ENCODE measurements at regions not wholly inside any gene's neighbourhood (a gene's known extent, or its start where the extent isn't known, plus 50 kb on each side); places are given as distances from the start of the nearest gene placed in this dataset.

DNA sequence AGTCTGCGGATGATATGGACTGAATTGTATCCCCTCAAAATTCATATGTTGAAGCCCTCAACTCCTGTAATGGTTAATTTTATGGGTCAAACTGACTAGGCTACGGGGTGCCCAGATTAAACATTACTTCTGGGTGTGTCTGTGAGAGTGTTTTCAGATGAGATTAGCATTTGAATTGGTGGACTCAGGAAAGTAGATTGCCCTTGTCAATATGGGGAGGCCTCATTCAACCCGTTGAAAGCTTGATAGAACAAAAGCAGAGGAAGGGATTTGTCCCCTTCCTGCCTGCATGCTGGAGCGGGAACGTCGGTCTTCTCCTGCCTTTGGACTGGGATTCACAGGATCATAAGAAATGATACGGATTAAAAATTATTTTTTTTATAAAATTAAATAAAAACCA is 84.5 kb downstream of the BBS10 start:
- TF ChIP-seq, protein P1, sequence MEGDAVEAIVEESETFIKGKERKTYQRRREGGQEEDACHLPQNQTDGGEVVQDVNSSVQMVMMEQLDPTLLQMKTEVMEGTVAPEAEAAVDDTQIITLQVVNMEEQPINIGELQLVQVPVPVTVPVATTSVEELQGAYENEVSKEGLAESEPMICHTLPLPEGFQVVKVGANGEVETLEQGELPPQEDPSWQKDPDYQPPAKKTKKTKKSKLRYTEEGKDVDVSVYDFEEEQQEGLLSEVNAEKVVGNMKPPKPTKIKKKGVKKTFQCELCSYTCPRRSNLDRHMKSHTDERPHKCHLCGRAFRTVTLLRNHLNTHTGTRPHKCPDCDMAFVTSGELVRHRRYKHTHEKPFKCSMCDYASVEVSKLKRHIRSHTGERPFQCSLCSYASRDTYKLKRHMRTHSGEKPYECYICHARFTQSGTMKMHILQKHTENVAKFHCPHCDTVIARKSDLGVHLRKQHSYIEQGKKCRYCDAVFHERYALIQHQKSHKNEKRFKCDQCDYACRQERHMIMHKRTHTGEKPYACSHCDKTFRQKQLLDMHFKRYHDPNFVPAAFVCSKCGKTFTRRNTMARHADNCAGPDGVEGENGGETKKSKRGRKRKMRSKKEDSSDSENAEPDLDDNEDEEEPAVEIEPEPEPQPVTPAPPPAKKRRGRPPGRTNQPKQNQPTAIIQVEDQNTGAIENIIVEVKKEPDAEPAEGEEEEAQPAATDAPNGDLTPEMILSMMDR (IDR thresholded peaks at IDR 0.05) = no peak

DNA sequence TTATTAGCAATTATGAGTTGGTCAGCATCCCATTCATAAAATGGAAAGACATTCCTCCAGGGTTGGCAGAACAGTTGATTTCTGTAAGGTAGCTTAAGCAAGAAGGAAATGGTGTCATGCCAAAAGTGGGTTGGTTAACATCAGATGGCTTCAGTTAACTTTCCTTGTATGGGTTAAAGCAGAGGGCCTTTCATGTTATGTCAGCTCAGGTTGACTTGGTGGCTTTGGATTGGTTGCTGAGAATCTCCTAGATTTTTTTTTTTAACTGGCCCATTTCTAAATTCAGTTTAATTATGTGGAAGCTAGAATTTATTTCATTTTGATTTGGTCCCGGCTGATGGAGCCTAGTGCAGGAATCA is 87.8 kb downstream of the BBS10 start:
- TF ChIP-seq, protein P1 (IDR thresholded peaks at IDR 0.05) = no peak

DNA sequence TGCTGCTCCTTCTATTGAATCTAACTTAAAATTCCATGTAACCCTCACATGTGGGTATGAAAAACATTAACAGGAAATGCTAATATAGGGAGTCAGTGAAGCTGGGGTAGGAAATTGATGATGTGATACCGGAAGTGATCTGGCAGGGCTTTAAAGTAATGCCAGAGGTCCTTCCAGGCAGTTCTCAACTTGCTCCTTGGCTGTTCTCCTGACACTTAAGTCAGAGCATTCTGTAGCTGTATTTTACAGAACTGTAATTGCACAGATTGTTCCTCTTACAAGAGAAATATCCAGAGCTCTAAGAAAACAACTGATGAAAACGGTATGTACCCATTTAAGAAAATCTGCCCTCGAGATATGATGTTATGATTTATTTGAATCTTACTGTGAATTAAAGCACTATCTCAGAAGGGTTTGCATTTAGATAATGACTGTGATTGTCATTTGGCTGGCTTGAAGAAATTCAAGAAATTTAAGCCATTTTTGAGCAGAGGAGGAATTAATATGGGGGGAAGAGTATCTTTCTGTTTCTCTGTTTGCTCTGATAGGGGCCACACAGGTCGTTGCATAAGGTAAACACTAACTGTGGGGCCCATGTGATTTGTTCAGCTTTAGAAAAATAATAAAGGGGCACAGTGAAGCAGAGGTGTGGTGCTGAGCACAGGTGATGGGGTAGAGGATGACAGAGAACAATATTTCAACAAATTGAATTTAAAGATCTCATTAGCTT is 88.4 kb downstream of the BBS10 start:
- TF ChIP-seq, protein P1 (IDR thresholded peaks at IDR 0.05) = no peak

DNA sequence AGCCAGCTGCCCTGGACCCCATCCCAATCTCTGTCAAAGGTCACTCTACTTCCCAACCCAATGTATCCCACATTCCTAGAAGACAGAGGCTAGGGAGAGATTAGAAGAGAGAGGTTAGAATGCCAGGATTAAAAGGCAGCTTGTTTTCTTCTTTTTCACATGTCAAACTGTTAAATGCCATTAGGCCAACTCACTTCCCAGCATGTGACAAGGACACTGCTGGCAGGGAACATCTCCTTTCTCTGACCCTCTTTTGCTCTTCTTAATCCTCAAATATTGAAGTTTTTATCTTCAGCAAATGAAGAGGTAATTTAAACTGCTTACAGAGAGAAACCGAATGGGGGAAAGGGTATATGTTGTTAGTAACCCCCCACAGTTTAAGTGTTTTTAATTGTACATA is 89.1 kb downstream of the BBS10 start:
- TF ChIP-seq, protein P1 (IDR thresholded peaks at IDR 0.05) = no peak

DNA sequence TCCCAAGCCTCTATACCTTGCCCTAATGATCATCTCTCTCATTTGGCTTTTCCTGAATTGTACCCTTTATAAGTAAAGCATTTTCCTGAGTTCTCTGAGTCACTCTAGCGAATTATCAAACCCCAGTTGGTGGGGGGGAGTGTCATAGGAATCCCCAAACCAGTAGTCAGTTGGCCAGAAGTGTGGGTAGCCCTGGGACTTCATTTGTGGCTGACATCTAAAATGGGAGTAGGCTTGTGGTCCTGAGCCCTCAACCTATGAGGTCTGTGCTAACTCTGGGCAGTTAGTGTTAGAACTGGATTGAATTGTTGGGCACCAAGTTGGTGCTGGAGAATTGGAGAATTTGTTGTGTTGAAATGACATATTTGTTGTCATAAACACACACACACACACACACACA is 91.3 kb downstream of the BBS10 start:
- TF ChIP-seq, protein P1 (IDR thresholded peaks at IDR 0.05) = no peak

- TF ChIP-seq, protein P1 (IDR thresholded peaks at IDR 0.05) = no peak
These were observed 91.9 kb downstream of the BBS10 start for GRCh38 chr12:76256321-76256720.

DNA sequence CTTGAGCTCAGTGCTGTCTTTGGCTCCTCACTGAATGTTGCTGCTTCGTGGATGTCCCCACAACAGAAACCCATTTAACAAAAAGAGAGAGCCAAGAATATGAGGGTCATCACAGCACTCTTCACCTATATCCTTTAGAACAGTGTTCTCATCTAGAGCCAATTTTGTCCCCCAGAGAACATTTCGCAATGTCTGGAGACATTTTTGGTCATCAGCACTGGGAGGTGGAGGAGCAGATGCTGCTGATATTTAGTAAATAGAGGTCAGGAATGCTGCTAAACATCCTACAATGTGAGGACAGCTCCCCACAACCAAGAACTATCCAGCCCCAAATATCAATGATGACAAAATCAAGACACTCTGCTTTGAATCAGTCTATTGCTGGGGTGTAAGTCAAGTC is 92.5 kb downstream of the BBS10 start:
- TF ChIP-seq, protein P1 (IDR thresholded peaks at IDR 0.05) = no peak

GRCh38 chr12:76255281-76255680 is 92.9 kb downstream of the BBS10 start:
- TF ChIP-seq, protein P1 (IDR thresholded peaks at IDR 0.05) = no peak

Measured in LNCAP (cell line).